Osteoblast (primary cell): ENCODE measurements at regions not wholly inside any gene's neighbourhood (a gene's known extent, or its start where the extent isn't known, plus 50 kb on each side); places are given as distances from the start of the nearest gene placed in this dataset.

ENCODE experiments used
- DNase-seq: peaks from one replicate; pipeline ENCODE4 v3.0.0; 2011; ENCODE audit warnings: low spot score, mixed read lengths; ENCODE audit not compliant: insufficient read length; ENCODE audit errors: missing footprints
- H2AFZ ChIP-seq: 2 replicates; pipeline ENCODE4 v1.6.0; 2011; ENCODE audit warnings: mild to moderate bottlenecking, low read length
- H3K27ac ChIP-seq: 2 replicates; pipeline ENCODE4 v1.5.1; 2011; ENCODE audit warnings: mild to moderate bottlenecking, low read depth, low read length, moderate library complexity
- H3K27me3 ChIP-seq: 2 replicates; pipeline ENCODE4 v1.6.0; 2012; ENCODE audit warnings: mild to moderate bottlenecking, control low read depth, inconsistent platforms, low read length, moderate library complexity; ENCODE audit not compliant: insufficient read depth
- H3K36me3 ChIP-seq: 2 replicates; pipeline ENCODE4 v1.5.1; 2011; ENCODE audit warnings: mild to moderate bottlenecking, low read length, control low read depth, moderate library complexity; ENCODE audit not compliant: insufficient read depth
- H3K4me1 ChIP-seq: 2 replicates; pipeline ENCODE4 v1.5.1; 2011; ENCODE audit warnings: mild to moderate bottlenecking, low read length, control low read depth, moderate library complexity; ENCODE audit not compliant: insufficient read depth
- H3K4me2 ChIP-seq: 2 replicates; pipeline ENCODE4 v1.6.0; 2011; ENCODE audit warnings: mild to moderate bottlenecking, low read length; ENCODE audit not compliant: insufficient read depth
- H3K4me3 ChIP-seq: fragments of 200-600 bp; sonication (generic); 3 replicates; pipeline ENCODE4 v1.5.1; 2012; ENCODE audit warnings: mild to moderate bottlenecking, low read length, inconsistent platforms; ENCODE audit not compliant: insufficient read depth
- H3K79me2 ChIP-seq: 2 replicates; pipeline ENCODE4 v1.6.0; 2012; ENCODE audit warnings: mild to moderate bottlenecking, low read length, control low read depth, inconsistent platforms; ENCODE audit not compliant: insufficient read depth
- H3K9me3 ChIP-seq: 2 replicates; pipeline ENCODE4 v1.5.1; 2011; ENCODE audit warnings: low read depth, low read length, control low read depth
- H4K20me1 ChIP-seq: 2 replicates; pipeline ENCODE4 v1.6.0; 2012; ENCODE audit warnings: mild to moderate bottlenecking, low read length, control low read depth; ENCODE audit not compliant: insufficient read depth
- CTCF ChIP-seq: IDR thresholded peaks from 2 replicates; pipeline ENCODE4 v1.5.1; 2011; ENCODE audit warnings: mild to moderate bottlenecking, low read depth, low read length, moderate library complexity; ENCODE audit errors: extremely low read depth

GRCh38 chrX:35617836-35618235 lies 180.3 kb upstream of the MAGEB16 start:
- no peaks in the 10 kb centered on the region for H3K27me3 ChIP-seq
- H3K9me3 ChIP-seq = no peaks in the 10 kb centered on the region
- H3K4me2 ChIP-seq = no peak overlapping the region
- TF ChIP-seq CTCF = no peak
- H3K4me3 ChIP-seq = no peak overlapping the region
- H3K27ac ChIP-seq = no peak overlapping the region
- H4K20me1 ChIP-seq = no peaks in the 10 kb centered on the region
- H3K36me3 ChIP-seq = no peaks in the 10 kb centered on the region
- no peak overlapping the region for H2AFZ ChIP-seq
- no peaks in the 10 kb centered on the region for H3K4me1 ChIP-seq
- H3K79me2 ChIP-seq = no peaks in the 10 kb centered on the region
- no peak for DNase-seq

DNA sequence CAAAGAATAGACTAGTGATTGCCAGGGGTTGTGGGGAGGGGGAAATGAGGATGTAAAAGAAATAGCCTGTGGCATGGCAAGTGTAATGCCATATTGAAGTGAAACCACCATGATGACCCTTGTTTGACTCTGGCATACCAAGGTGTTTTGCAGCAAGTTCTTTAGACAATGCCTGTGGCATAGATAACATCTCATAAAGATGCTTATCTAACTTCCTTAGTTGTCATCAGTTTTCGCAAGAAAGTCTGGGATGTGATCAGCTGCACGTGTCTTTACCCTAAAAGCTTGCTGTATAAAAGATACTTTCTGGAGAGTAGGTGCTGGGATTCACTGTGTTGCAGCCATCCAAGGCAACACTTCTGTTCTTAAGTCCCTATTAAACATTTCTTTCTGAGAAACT lies 176.1 kb upstream of the MAGEB16 start:
- Histone ChIP-seq H3K4me1 (no peaks in the 10 kb centered on the region), H3K36me3 (no peaks in the 10 kb centered on the region)

GRCh38 chrX:35622601-35623000 lies 175.5 kb upstream of the MAGEB16 start:
- Histone ChIP-seq H3K4me1 (no peaks in the 10 kb centered on the region), H2AFZ (no peak overlapping the region), H3K79me2 (no peaks in the 10 kb centered on the region), H3K36me3 (no peaks in the 10 kb centered on the region), H3K9me3 (no peaks in the 10 kb centered on the region), H4K20me1 (no peaks in the 10 kb centered on the region), H3K27ac (no peak overlapping the region), H3K4me2 (no peak overlapping the region), H3K27me3 (no peaks in the 10 kb centered on the region), H3K4me3 (no peak overlapping the region)
- DNase-seq = no peak
- TF ChIP-seq CTCF = no peak

More for the DNA sequence above, 176.1 kb upstream of the MAGEB16 start:
- Histone ChIP-seq H3K4me3 (no peak overlapping the region), H3K27ac (no peak overlapping the region), H3K27me3 (no peaks in the 10 kb centered on the region), H4K20me1 (no peaks in the 10 kb centered on the region), H2AFZ (no peak overlapping the region), H3K9me3 (no peaks in the 10 kb centered on the region), H3K4me2 (no peak overlapping the region), H3K79me2 (no peaks in the 10 kb centered on the region)
- no peak for TF ChIP-seq CTCF
- DNase-seq = no peak

DNA sequence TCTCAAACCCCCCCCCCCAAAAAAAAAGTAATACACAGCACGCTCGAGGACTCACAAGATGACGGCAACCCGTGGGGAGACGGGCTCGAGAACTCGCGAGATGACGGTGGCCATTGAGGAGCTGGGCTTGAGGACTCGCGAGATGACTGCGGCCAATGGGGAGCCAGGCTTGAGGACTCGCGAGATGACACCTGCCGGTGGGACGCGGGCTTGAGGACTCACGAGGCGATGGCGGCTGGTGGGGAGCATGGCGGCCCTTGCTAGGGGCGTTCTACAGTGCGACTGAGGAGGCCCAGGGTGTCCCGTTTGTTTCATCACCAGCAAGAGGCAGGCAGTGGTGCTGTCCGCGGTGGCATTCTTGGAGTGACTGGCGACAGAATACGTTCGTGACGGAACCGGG lies 172.4 kb upstream of the MAGEB16 start:
- DNase-seq = peak; percentile 39
- no peak for TF ChIP-seq CTCF
- H3K79me2 ChIP-seq = no peaks in the 10 kb centered on the region

More for the DNA sequence above, 172.4 kb upstream of the MAGEB16 start:
- Histone ChIP-seq H3K36me3 (no peaks in the 10 kb centered on the region), H3K4me1 (no peaks in the 10 kb centered on the region), H3K9me3 (no peaks in the 10 kb centered on the region), H2AFZ (no peak overlapping the region), H3K27ac (no peak overlapping the region), H3K27me3 (no peaks in the 10 kb centered on the region), H4K20me1 (no peaks in the 10 kb centered on the region), H3K4me3 (no peak overlapping the region), H3K4me2 (no peak overlapping the region)
